ENCODE measurements at regions not wholly inside any gene's neighbourhood (a gene's known extent, or its start where the extent isn't known, plus 50 kb on each side); places are given as distances from the start of the nearest gene placed in this dataset.

DNA sequence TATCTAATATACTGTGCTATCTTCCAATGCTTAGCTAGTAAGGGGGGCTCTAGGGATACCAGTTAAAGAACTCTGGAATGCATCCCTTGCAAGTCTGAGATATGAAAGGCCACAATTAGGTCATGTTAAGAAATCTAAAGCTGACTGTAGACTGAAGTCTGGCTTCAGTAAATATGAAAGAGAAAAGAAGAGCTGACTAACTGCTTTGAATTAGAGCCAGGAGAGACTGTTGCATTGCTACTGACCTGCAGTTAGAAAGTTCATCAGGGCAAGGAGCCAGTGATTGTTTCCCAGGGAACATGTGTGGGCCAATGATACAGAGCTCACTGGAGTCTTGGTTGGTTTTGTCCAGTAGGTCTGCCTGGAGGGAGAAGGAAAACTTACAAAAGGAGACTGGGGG is 472.1 kb upstream of the TNC start:
- no peak for DNase-seq

DNA sequence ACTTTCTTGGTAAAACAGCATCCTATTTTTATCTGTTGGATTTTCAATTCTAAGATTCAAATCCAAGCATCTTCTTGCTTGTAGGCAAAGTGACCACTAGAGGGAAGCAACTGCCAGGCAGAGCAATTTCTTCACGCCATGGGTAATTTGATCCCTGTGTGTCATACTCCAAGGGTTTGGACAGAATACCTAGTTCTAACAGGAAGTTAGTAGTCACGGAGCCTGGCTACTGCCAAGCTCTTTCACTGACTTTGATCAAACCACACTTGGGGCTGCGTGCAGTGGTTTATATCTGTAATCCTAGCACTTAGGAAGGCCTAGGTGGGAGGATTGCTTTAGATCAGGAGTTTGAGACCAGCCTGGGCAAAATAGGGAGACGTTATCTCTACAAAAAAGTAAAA is 473.6 kb upstream of the TNC start:
- no peak for DNase-seq

GRCh38 chr9:115593587-115594091 is 475.7 kb upstream of the TNC start:
- DNase-seq: no peak

DNA sequence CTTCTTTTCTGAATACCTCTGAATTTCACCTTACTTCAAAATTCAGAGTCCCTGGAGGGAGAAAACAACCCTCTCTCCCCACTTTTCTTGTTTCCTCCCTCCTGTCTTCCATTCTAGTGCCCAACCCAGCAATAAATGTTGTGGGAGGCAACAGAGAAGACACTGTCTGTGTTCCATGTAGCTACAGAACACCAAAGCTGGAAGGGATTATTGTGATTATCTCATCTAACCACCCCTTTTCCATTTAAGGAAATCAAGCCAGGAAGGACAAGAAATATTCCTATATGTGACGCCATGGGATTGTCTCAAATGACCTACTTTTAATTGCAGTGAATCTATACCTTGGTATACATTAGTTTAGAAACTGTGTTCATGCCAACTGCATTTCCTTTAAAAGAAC is 476.6 kb upstream of the TNC start:
- DNase-seq: no peak

DNA sequence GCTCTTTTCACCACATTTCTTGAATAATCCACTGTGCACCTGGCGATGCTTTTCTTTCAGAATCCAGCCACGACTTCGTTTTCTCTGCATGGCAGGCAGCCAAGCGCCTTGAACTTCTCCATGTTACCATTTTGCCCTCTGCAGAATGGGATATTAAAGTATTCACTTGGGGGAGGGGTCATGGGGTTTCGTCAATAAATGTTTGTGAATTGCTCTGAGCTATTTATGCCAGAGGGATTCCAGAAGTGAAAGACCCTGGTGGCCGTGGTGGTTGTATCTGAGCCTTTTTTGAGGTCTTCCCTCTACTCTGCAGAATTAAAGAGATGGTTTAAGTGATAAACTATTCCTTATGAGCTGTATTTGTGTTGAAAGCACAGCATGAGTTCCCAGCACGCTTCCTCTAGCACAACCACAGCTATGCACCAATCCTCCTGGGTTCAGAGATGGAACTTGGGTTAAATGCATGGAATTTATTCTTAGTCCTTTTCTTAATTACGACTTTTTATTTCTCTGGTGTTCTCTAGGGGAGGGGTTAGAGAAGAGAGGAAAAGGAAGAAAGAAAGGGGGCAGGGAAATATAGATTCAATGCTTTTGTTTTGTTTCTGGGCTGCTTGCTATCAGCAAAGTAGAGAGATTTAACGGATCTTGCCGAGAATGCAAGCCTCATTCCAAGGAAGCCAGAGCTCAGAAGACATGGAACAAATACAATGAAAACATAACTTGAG is 478.2 kb upstream of the TNC start:
- DNase-seq: no peak

GRCh38 chr9:115596746-115597080 is 478.8 kb upstream of the TNC start:
- DNase-seq: no peak

GRCh38 chr9:115597330-115597895 is 479.5 kb upstream of the TNC start:
- no peak for DNase-seq

- no peak for DNase-seq
Measured at GRCh38 chr9:115598751-115599150, 480.8 kb upstream of the TNC start.

GRCh38 chr9:115599898-115600297 is 481.9 kb upstream of the TNC start:
- no peak for DNase-seq

DNA sequence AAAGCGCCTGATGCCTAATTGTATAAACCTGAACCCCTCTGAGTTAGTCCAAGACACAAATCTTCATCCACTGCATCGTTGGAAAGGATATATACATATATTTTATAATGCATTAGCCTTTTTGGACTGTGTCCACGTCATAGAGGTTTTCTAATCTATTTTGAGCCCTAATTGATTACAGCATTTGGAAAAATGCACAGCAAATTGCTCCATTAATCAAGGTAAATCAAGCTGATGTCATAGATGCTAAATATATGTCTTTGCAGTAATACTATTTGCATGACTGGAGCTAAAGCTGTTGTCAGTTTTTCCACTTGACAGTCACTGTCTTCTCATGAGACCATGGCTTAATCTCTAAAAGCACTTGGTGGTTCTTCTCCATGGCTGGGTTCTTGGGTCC is 483.5 kb upstream of the TNC start:
- no peak for DNase-seq

- no peak for DNase-seq
Measured at GRCh38 chr9:115604831-115605483, 487.0 kb upstream of the TNC start.

GRCh38 chr9:115606838-115607237 is 488.9 kb upstream of the TNC start:
- no peak for DNase-seq

DNA sequence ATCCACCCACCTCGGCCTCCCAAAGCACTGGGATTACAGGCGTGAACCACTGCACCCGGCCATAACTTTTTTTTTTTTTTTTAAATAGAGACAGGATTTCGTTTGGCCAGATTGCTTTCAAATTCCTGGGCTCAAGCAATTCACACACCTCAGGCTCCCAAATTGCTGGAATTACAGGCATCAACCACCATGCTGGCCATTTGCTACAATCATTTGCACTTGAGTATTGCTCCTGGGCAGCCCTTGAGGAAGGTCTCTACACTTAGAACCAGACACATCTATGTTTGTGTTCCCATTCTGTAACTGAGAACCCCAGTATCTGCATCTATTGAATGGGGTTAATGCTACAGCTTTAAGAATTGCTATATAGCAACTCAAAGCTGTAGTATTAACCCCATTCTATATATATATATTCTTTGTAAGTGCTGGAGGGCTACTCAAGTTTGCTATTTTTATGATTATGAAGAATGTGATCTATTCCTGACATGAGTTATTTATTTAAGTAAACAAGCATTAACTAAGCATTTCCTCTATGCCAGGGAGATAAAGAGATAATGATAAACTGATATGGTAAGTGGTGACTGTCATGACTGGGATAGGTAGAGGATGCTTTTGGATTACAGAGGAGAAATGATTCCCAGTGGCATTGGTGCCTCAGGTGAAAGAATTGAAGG is 496.5 kb upstream of the TNC start:
- no peak for DNase-seq

- no peak for DNase-seq
Measured at GRCh38 chr9:115615000-115615401, 497.0 kb upstream of the TNC start.

GRCh38 chr9:115615821-115616665 is 498.1 kb upstream of the TNC start:
- DNase-seq: no peak

- DNase-seq: no peak
Measured at GRCh38 chr9:115616666-115617239, 498.8 kb upstream of the TNC start.

DNA sequence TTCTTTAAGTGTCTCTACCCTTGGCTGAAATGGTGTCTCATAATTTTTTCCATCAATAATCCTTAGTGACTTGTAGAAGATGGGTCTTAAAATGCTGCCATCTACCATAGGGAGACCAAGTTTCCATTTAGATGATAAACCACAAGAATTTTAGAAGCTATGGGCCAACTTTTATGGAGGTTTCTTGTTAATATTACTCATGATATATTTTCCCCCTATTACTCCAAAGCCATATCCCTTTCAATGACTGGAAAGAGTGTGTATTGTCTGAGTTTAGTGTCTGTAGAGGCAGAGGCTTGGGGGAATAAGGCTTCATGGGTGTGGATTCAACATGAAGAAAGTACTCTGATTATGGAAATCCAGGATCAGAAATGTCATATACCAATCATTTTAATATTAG is 507.3 kb upstream of the TNC start:
- DNase-seq: no peak

- DNase-seq: no peak
Measured at GRCh38 chr9:115625954-115626353, 508.0 kb upstream of the TNC start.

GRCh38 chr9:115627511-115627910 is 509.6 kb upstream of the TNC start:
- no peak for DNase-seq

DNA sequence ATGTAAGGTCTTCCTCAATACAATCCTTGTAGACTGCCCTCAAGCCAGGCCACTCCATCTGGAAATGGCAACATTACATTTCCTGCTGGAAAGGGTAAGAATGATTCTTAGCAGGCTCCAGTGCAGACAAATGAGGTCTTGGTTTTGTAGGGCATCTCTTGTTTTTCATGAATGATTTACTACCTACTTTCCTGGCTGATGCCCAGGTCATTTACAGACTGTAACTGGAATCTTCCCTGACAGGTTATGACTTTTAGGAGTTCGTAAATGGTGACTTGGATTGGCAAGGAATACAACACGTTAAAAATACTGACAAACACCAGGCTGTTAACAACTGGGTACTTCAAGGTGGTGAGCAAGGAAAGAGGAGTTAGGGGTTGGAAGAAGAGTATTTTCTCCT is 510.5 kb upstream of the TNC start:
- DNase-seq: no peak

- no peak for DNase-seq
Measured at GRCh38 chr9:115629879-115630840, 512.2 kb upstream of the TNC start.
